Hematopoietic multipotent progenitor cell treated with erythropoietin and hydrocortisone succinate and interleukin-3 and kit ligand, for 4 days (in vitro differentiated cells): ENCODE measurements at regions not wholly inside any gene's neighbourhood (a gene's known extent, or its start where the extent isn't known, plus 50 kb on each side); places are given as distances from the start of the nearest gene placed in this dataset.
"Not testable (repeated sequence)": the region's sequence is repeated elsewhere in the genome, so short reads cannot be mapped to it uniquely, and the experiment has no call there.

ENCODE experiments used
- DNase-seq: peaks from one replicate; pipeline ENCODE4 v3.0.0-alpha.2; 2015

DNA sequence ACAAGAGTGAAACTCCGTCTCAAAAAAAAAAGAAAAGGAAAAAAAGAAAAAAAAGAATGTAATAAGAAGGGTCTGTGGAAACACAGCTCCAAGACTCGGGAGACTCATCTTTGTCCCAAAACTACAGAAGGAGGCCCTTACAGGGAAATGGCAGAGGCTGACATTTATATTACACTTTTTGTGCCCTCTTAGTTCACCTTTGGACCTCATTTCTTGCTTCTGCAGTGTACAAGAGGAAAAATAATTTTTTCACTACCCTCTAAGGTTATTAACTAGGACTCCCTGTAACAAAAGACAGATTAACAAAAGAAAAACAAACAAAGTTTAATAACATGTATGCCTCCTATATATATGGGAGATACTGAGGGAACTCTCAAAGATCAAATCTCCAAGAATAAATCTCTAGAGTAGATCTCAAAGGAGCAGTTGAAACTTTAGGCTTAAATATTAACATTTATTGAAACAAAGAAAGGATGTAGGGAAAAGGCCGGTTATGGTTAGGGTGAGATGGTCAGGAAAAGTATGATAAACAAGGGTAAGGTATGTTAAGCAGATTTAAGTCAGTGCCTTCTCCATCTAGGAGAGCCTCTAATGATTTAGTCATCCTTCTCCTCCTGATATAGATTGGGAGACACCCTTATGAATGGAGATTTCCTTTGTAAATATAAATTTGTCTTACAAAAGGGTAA is 121.3 kb upstream of the JADE1 start:
- DNase-seq, result no peak

GRCh38 chr4:128686810-128687209 is 122.7 kb upstream of the JADE1 start:
- DNase-seq, result no peak

GRCh38 chr4:128686032-128686465 is 123.5 kb upstream of the JADE1 start:
- DNase-seq, result peak; percentile 91

- no peak for DNase-seq
Observed at GRCh38 chr4:128684016-128684415, 125.5 kb upstream of the JADE1 start.

DNA sequence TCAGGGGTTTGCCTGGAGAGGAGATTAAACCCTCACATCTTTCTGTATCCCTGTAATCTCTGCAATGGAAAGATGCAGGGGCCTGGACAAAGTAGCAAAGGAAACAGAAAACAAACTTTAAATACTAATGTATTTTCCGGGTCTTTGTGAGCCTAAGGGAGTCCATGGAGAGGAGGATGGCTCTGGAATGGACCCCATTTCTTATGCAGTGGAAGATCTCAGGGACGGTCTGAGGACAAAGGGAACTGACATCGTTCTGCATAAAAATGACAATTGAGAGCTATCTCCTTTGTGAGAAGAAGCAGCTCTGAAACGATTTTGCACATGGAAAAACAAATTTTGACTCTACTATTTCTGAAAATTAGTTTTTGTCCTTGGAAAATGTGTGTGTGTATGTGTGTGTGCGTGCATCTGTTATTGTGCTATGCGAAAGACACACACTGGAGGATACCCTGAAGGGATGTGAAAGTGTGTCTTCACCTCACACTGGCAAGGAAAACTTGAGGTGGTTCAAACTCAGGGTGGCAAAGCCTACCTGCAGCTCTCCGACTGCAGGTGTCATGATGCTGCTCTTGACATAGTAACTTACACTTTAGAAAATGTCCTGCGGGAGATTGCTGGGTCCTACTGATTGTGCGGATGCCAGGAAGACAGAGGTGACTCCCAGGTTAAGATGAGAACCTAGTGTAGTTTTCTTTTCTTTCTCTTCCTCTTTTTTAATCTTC is 126.4 kb upstream of the JADE1 start:
- DNase-seq, result no peak

- peak; percentile 20 for DNase-seq
Observed at GRCh38 chr4:128676095-128676494, 133.4 kb upstream of the JADE1 start.

GRCh38 chr4:128675083-128675482 is 134.4 kb upstream of the JADE1 start:
- no peak for DNase-seq

- not testable (repeated sequence) for DNase-seq
Observed at GRCh38 chr4:128673159-128673558, 136.3 kb upstream of the JADE1 start.

GRCh38 chr4:128672596-128672995 is 136.9 kb upstream of the JADE1 start:
- not testable (repeated sequence) for DNase-seq

DNA sequence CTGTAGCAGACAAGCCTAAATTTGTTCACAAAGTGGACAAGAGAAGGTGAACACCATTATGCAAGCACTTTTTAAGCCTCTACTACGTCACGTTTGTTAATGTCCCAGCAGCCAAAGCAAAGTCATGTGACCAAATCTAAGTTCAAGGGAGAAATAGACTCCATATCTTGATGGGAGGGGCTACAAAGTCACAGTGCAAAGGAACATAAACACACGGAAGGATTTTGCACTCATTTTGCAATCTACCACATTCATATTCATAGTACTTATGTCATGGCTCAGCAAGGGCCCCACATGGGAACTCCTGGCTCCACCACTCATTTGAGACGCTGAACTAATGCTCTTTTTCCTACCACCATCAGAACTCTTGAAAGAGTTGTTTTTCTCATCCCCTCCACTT is 139.0 kb upstream of the JADE1 start:
- DNase-seq, result no peak

DNA sequence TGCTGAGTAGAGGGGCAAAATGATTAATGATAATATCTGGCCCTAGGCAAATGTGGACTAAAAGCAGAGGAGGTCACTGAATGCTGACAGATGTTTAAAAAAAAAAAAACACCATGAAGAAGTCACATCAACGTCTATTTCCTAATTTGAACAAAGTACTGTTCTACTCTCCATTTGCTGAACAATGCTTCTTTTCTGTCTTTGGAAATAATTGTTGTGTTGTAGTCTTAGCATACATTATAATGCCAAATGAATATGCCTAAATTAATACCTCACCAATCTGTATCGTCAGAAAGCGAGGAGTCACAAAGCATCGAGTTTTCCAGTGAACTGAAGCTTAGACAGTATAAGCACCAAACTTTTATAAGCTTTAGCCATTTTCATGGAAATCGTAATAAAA is 140.9 kb upstream of the JADE1 start:
- no peak for DNase-seq

- no peak for DNase-seq
Observed at GRCh38 chr4:128665514-128665913, 144.0 kb upstream of the JADE1 start.

- no peak for DNase-seq
Observed at GRCh38 chr4:128663325-128663724, 146.2 kb upstream of the JADE1 start.

- no peak for DNase-seq
Observed at GRCh38 chr4:128661479-128661878, 148.0 kb upstream of the JADE1 start.

DNA sequence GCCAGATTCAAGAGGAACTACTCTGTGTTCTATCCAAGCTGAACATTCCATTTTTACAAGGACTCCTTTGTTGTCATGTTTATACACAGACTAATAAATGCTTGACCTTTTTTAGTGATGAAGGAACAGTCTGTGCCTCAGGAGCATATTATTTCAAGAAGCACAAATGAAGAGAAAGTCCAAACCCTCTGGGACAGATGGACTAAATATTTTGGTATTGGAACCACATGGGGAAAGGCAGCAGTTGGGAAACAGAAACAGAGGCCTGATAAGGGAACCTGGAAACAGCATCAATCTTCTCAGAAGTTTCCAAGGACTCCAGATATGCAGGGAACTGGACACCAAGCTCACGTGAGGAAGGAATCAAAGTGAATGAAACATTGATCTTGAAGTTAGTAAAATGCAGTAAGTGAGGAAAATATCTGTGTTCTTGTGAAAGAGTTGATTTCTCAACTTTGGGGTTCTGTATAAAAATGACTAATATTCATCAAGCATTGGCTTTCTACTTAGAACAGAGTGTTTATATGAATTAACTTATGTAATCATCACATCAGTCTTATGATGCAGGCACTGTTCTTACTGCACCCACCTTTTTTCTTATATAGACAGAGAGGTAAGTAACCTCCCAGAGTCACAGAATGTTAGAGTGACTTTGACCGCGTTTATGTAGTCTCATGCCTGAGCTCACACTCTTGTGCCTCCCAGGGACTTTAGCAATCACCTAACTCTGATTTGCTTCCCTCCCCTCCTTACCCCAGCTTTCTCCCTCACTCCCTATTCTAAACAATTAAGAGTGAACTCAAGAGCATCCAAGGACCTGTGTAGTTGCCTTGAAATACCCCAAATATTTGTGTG is 148.9 kb upstream of the JADE1 start:
- no peak for DNase-seq

DNA sequence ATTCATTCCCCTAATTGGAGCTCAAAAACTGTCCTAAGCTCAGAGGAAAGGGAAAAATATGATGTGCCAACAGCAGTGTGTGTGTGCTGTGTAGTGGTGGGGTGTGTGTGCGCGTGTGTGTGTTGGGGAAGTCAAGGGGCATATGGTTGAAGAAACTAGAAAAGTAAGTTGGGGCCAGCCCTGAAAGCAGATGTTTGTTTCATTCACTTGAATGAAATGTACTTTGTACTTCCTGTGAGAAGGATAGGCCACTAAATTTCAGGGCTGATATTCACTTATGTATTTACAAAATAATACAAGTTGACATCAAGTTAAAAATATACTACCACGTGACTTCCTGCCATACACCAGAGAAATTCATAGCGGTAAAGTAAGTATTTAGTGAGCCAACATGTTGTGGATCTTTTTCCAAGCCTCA is 151.3 kb upstream of the JADE1 start:
- DNase-seq, result no peak

DNA sequence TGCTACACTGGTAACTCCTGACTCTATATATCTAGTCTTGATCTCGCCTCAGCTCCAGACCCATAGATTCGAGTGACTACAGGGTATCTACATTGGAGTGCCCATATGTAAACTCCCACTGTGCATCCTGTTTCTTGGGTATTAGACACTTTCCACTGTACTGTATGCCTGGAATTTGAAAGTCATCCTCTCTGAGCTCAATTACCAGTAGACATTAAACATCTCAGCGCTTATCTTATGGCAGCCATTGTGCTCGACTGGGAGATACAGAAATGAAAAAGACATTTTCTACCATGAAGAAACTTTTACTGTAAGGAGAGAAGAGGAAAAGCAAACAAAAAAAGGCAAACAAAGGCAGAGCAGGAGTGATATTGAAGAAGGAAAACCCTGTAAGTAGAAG is 151.9 kb upstream of the JADE1 start:
- no peak for DNase-seq

GRCh38 chr4:128654465-128654864 is 155.0 kb upstream of the JADE1 start:
- DNase-seq, result no peak

DNA sequence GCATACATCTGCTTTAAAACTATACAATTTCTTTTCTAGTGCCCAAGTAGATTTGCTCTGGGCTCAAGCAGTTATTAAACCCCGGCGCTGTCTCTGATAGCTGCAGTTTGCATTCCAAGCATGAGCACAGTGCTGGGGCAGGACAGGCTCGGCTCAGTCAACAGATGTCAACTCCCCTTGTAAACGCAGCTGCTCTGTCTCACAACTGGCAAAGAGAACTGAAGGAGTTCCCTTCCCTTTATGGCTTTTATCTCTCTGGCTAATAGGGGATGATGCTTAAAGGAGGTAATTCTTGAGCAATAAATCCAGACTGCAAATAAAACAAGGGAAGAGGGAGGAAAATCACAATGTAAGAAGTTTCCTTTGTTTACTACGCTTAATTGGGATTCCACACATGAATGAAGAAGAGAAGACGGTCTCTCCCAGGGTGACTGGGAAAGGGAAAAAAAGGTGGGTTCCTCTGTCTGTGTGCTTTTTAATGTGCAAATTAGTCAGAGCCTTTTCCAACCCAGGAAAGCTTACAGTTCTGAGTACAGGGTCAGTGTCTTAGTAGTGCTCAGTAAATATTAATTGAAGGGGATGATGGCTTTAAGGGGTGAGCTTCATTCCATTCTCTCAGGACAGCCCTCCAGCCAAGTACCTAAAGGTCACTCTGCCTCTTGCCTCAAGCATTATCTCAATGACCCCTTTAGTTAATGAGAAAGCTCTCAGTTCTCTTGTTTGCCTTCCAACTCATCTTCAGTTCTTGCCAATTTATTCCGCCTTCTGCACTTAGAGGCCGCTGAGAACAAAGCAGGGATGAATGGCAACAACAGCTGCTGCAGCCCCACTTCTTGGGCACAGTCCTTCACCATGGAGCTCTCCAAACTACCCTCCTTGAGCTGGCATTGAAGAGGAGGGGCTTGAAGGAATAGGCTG is 155.7 kb upstream of the JADE1 start:
- no peak for DNase-seq

DNA sequence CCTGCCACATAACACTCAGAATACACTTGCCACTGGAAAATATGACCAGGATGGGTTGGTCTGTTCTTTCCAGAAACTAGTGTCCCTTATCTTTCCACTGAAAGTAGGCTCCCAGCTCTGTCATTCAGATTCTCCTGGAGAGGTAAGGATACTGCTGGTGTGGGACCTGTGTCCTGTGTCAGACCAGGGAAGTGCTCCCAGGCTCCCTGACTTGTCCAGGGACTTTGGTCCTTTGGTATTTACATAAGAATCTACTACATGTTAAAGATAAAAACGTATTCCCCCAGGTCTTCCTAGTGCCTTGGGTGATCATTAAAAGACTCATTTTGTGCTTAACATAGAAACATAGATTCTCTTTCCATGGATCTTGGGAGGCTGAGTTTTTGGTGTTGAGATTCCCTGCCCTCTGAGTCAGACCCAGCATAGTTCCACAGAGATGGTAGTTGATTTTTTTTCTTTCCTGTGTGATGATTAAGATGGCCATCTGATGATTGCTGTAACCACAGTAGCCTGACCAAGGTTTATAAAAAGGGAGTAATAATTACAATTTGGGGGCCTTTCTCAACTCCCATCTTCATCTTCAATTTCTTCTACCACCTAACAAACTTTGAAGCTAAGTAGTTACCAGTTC is 159.8 kb upstream of the JADE1 start:
- no peak for DNase-seq

- no peak for DNase-seq
Observed at GRCh38 chr4:128649161-128649560, 160.3 kb upstream of the JADE1 start.

- no peak for DNase-seq
Observed at GRCh38 chr4:128648021-128648420, 161.5 kb upstream of the JADE1 start.
